Smooth muscle cell of the brain vasculature (primary cell): ENCODE measurements at regions not wholly inside any gene's neighbourhood (a gene's known extent, or its start where the extent isn't known, plus 50 kb on each side); places are given as distances from the start of the nearest gene placed in this dataset.
A peak's percentile ranks its signal among the peaks of the same experiment; 100 is the strongest.

Experiments used
- DNase-seq: peaks from one replicate; pipeline ENCODE4 v3.0.0-alpha.2; 2012; ENCODE audit warnings: low read depth, low spot score

GRCh38 chr5:34505731-34506130 is 150.4 kb upstream of the RAI14 start:
- DNase-seq: no peak

DNA sequence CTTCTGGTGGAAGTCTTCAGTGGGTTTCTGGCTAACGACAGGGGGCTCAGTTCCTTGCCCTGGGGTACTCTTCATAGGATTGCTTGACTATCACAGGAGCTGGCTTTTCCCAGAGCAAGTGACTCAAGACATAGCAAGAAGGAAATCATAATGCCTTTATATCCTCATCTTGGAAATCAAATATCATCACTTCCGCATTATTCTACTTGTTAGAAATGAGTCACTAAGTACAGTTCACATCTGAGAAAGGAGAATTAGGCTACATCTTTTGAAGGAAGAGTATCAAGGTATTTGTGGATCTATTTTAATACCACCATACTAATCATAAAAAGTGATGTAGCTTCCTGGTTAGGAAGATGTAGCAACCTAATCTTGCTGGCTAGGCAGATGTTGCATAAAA is 148.2 kb upstream of the RAI14 start:
- DNase-seq: no peak

- DNase-seq: no peak
Measured at GRCh38 chr5:34509392-34509791, 146.7 kb upstream of the RAI14 start.

GRCh38 chr5:34510002-34510401 is 146.1 kb upstream of the RAI14 start:
- no peak for DNase-seq

GRCh38 chr5:34511063-34511462 is 145.1 kb upstream of the RAI14 start:
- DNase-seq: no peak

GRCh38 chr5:34511481-34511880 is 144.6 kb upstream of the RAI14 start:
- DNase-seq: no peak

GRCh38 chr5:34511915-34512314 is 144.2 kb upstream of the RAI14 start:
- no peak for DNase-seq

DNA sequence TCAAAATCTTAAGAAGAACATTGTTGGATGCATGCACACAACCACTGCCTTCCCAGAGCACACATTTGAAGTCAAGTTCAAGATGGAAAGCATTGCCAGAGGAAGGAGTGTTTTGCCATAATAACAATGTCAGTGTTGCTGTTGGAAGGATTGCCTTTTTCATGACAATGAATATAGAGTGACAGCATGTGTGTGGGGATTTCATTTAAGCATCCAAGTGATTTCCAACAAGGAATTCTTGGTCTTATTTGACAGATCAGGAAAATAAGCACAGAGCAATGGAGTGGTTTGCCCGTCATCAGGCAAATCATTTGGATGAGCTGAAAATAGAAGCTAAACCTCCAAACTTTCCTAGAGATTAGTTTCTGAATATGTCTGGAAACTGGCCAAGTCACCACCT is 140.0 kb upstream of the RAI14 start:
- DNase-seq: no peak

GRCh38 chr5:34516686-34517085 is 139.4 kb upstream of the RAI14 start:
- no peak for DNase-seq

DNA sequence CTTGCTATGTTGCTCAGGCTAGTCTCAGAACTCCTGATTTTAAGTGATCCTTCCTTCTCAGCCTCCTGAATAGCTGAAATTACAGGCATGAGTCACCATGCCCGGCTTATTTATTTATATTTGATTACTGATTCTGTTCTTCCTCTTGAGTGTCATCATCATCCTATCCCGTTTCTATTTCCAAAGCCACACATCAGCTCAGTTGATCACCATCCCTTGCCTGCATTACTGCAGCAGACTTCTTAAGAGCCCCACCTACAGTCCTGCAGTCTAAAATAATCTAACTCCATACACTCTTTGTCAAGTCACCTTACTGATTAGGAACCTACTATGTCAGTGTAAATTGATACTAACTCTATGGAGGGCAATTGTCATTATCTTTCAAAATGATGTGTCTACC is 138.9 kb upstream of the RAI14 start:
- DNase-seq: no peak

DNA sequence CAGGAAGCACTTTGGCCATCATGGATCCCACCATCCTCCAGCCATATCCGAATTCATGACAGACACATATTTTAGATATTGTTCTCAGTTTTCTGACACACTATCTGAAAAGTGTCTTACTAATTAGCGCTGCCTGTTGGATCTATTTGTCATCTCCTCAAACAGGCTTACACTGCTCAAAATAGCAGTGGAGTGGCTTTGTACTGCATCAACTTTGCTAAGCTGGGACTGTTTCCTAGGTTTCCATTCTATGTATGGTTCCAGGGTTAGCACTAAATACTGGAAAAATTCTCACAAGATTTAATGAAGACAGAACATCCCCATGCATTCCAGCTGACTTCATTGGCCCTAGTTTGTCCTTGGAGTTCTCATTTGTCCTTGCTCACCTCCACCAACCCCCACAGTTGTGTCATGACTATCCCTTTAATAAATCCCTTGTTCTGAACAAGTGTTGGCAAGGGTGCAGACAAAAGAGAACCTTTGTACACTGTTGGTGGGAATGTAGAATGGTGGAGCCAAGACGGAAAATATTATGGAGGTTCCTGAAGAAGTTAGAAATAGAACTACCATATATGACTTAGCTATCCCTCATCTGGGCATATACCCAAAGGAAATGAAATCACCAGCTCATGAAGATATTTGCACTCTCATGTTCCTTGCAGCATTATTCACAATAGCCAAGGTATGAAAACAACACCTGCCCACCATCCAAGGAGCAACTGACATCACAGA is 136.5 kb upstream of the RAI14 start:
- DNase-seq: no peak

DNA sequence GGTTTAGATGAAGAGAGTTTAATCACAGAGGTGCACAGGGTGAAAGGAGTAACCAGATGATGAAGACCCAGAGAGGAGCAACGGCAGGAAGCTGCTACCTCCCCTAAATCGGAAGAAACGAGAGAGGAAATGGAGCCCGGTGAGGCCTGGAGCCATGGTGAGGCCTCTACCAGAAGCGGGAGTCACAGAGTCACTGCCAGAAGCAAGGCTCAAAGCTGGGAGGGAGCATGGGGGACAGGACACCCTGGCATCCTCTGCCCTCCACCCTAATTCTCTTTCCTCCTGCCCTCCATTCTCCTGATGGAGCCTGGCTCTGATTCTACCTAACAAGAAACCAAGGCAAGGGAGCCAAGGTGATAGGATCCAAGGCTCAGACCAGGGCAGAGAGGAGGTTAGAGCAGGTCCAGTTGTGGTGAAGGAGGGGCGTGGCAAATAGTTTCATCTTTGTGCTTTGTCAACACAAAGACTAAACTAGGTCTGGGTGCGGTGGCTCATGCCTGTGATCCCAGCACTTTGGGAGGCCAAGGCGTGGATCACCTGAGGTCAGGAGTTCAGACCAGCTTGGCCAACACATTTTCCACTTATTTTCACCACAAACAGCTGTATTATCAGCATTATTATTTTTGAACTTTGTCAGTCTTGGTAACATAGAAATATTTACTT is 134.4 kb upstream of the RAI14 start:
- no peak for DNase-seq

DNA sequence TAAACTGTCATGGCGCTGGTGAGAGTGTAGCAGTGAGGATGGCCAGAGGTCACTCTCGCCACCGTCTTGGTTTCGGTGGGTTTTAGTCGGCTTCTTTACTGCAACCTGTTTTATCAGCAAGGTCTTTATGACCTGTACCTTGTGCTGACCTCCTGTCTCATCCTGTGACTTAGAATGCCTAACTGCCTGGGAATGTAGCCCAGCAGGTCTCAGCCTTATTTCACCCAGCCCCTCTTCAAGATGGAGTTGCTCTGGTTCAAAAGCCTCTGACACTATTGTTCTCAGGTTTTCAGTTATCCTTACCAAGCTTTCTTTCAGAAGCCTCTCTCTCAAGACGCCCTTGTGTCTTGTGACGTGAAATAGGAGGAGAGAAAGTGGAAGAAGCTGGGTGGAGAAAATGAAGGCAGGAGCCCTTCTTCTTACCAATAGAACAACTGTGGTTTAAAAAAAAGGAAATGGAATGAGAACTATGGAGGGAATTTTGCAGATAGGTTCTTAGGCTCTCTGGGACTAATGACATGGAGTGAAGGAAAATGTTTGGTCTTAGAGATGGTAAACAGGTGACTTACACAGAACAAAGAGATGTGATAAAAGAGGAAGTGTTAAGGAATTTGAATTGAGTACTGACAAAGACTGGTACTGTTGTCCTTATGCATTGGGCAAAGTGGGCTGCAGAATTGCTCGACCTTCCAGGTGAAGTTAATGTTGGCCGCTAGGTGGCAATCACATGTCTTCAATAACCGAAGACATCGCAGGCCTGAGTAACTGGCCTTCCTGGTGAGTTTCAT is 133.3 kb upstream of the RAI14 start:
- DNase-seq: peak; percentile 70

DNA sequence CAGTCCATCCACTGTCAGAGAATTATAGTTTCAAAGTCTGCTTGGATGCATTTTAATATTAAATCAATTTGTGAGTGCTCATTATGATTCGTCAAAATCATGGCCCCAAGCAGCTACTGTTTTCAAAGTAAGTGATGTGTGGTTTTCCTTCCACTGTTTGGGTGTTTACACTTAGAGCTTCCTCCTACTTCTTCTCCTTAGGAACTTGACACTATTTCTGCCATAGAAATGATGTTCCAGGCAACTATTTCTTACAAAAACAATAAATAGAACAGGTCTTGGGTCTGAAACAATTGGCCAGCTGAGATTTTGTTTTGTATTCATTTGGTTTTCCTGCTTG is 132.8 kb upstream of the RAI14 start:
- DNase-seq: no peak

- DNase-seq: no peak
Measured at GRCh38 chr5:34524123-34524522, 132.0 kb upstream of the RAI14 start.

GRCh38 chr5:34525761-34526160 is 130.4 kb upstream of the RAI14 start:
- DNase-seq: no peak

GRCh38 chr5:34526682-34527305 is 129.3 kb upstream of the RAI14 start:
- no peak for DNase-seq

DNA sequence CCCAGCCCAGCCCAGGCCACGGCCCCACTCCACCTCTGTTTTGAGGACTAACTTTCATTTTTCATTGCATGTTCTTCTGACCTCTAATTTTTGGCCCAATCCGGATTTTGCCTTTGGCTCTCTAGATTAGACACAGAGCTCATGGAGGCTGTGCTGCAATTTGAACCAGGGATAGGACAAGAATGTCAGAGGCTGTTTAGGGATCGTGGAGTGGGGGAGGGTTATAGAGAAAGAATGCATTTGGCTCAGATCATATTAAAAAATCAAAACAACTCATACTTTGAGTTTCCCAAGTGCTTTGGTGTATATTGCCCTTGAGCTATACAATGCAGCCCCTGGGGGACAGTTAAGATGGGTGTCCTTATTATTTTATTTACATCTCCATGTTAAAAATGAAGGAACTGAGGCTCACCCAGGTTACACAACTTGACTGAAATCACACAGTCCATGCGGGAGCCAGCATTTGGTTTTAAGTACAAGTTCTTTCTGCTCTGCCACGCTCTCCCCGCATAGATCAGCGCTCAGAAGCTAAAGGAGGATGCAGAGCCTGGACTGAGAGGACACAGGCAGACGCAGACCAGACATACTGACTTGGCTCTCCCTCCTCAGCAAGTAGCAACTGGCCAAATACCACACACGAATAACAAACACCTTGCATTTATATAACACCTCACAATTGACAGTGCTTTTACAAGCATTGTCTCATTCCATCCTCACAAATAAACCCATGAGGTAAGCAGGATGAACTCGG is 126.4 kb upstream of the RAI14 start:
- no peak for DNase-seq

DNA sequence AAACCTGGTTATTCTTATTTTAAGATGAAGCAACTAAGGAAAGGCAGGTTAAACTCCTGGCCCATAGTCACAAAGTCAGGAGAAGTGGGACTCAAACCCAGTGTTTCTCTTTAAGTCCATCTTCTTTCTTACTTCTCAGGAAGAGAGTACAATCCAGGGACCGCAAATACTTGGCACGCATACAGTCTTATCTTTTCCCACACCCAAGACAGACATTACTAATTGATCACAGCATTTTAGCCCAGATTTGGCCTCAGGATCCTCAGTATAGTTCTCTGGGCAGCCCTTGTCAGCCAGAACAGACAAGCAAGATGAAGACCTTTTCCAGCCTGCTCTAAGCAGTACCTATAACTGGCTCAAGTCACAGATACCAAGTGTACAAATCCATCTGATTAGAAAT is 125.5 kb upstream of the RAI14 start:
- DNase-seq: no peak

GRCh38 chr5:34531751-34532360 is 124.3 kb upstream of the RAI14 start:
- no peak for DNase-seq
